ENCODE measurements at regions not wholly inside any gene's neighbourhood (a gene's known extent, or its start where the extent isn't known, plus 50 kb on each side); places are given as distances from the start of the nearest gene placed in this dataset.

DNA sequence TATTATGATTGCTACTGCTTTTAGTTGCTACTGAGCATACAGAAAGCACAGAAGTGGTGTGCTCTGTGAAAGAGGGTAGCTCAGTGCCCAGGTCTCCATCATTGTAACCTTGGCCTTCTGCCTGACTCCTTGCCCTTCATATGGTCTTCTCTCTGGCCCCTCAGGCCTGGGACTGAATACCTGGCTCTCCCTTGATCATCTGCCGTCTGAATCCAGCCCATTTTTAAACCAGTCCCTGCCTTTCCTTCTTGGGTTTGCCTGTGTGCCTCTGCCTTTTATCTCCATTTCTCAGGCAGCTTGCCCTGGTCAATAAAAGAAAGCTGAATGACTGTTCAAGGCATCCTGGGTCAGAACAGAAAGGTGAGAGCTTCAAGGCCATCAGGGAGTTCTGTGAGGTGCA lies 109.1 kb upstream of the ZNF438 start (continued):
- no peak for TF ChIP-seq POLR2A (IDR thresholded peaks at IDR 0.05; ENCODE audit: borderline replicate concordance, extremely low read depth, insufficient read depth, insufficient read length)

- peaks cover 6 to 14% of the 10 kb centered on the region in 2 experiments for H3K4me1 ChIP-seq (ENCODE audit: control insufficient read depth in 1 of 2, insufficient read depth in 2 of 2, low read length in 2 of 2)
- H3K9me2 ChIP-seq (ENCODE audit: insufficient read depth) = no peaks in the 10 kb centered on the region
- H3K4me2 ChIP-seq (ENCODE audit: low read length) = no peak overlapping the region
- intact Hi-C loops (cut with micrococcal nuclease) = no loop called here
- no peaks in the 10 kb centered on the region for H3K27me3 ChIP-seq (ENCODE audit: insufficient read depth, low read length)
- H3K4me3 ChIP-seq (replicated peaks in 1 of 2; ENCODE audit: low read depth in 1 of 2, low read length in 2 of 2) = no peak overlapping the region
- DNase-seq (ENCODE audit: low read depth, low spot score) = no peak
- POLR2A ChIA-PET = no interaction called here
- TF ChIP-seq FOSL1 (IDR thresholded peaks at IDR 0.05; ENCODE audit: low read depth) (no peak), SRF (IDR thresholded peaks at IDR 0.05; ENCODE audit: low read depth) (no peak), YY1 (IDR thresholded peaks at IDR 0.05; ENCODE audit: extremely low read depth, insufficient replicate concordance, low read depth, low read length) (no peak), RAD21 (IDR thresholded peaks at IDR 0.05; ENCODE audit: low read depth) (no peak)
- TF ChIP-seq, protein P1, sequence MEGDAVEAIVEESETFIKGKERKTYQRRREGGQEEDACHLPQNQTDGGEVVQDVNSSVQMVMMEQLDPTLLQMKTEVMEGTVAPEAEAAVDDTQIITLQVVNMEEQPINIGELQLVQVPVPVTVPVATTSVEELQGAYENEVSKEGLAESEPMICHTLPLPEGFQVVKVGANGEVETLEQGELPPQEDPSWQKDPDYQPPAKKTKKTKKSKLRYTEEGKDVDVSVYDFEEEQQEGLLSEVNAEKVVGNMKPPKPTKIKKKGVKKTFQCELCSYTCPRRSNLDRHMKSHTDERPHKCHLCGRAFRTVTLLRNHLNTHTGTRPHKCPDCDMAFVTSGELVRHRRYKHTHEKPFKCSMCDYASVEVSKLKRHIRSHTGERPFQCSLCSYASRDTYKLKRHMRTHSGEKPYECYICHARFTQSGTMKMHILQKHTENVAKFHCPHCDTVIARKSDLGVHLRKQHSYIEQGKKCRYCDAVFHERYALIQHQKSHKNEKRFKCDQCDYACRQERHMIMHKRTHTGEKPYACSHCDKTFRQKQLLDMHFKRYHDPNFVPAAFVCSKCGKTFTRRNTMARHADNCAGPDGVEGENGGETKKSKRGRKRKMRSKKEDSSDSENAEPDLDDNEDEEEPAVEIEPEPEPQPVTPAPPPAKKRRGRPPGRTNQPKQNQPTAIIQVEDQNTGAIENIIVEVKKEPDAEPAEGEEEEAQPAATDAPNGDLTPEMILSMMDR (IDR thresholded peaks at IDR 0.05 in 2 of 3, conservative IDR thresholded peaks at IDR 0.05 in 1 of 3; ENCODE audit: borderline replicate concordance in 1 of 3, insufficient read depth in 1 of 3, low read depth in 2 of 3, low read length in 2 of 3) = no peak
- RAD21 ChIA-PET (ENCODE audit: low non-redundant PET in 1 of 2, low total read pairs in 2 of 2, uncharacterized antibody in 2 of 2, unreplicated experiment in 2 of 2) = no interaction called here
- no peak overlapping the region for H3K27ac ChIP-seq (ENCODE audit: low read depth, low read length)
- ATAC-seq = no peak
- CTCF ChIA-PET = no interaction called here
- H3K9me3 ChIP-seq (ENCODE audit: control insufficient read depth in 1 of 2, insufficient read depth in 1 of 2, low read depth in 1 of 2, low read length in 2 of 2) = no peaks in the 10 kb centered on the region
- no peaks in the 10 kb centered on the region for H4K20me1 ChIP-seq (ENCODE audit: insufficient read depth)
- no peak overlapping the region for H3K9ac ChIP-seq (ENCODE audit: low read length)
- H3K36me3 ChIP-seq (ENCODE audit: control insufficient read depth in 1 of 2, insufficient read depth in 2 of 2, low read length in 2 of 2) = no peaks in the 10 kb centered on the region
- H2AFZ ChIP-seq (ENCODE audit: low read depth, low read length, poor library complexity, severe bottlenecking) = no peak overlapping the region
- BruUV-seq (replicated peaks) = no TSS peak
- no peaks in the 10 kb centered on the region for H3K79me2 ChIP-seq (ENCODE audit: insufficient read depth, low read length)
Observed at GRCh38 chr10:31142026-31142425, 110.4 kb upstream of the ZNF438 start.

DNA sequence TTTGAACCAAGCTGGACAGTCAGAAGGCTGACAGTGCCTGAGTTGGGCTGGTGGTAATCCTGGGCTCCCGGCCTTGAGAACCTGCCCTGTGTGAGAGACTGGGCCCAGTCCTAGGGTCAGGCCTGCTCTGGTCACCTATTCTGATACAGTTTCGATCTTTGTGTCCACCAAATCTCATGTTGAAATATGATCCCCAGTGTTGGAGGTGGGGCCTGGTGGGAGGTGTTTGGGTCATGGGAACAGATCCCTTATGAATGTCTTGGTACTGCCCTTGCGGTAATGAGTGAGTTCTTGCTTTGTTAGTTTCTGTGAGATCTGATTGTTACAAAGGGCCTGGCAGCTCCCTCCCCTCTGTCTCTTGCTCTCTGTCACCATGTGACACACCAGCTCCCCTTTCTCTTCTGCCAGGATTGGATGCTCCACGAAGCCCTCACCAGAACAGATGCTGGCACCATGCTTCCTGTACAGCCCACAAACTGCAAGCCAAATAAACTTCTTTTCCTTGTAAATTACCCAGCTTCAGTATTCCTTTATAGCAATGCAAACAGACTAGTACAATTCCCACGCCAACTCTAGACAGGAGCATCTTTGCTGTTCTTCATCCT lies 111.8 kb upstream of the ZNF438 start:
- ChIA-PET POLR2A (no interaction called here), CTCF (no interaction called here), RAD21 (ENCODE audit: low non-redundant PET in 1 of 2, low total read pairs in 2 of 2, uncharacterized antibody in 2 of 2, unreplicated experiment in 2 of 2) (no interaction called here)
- Histone ChIP-seq H2AFZ (ENCODE audit: low read depth, low read length, poor library complexity, severe bottlenecking) (no peak overlapping the region), H4K20me1 (ENCODE audit: insufficient read depth) (no peaks in the 10 kb centered on the region), H3K36me3 (ENCODE audit: control insufficient read depth in 1 of 2, insufficient read depth in 2 of 2, low read length in 2 of 2) (no peaks in the 10 kb centered on the region), H3K4me3 (replicated peaks in 1 of 2; ENCODE audit: low read depth in 1 of 2, low read length in 2 of 2) (no peak overlapping the region), H3K4me2 (ENCODE audit: low read length) (no peak overlapping the region), H3K27me3 (ENCODE audit: insufficient read depth, low read length) (no peaks in the 10 kb centered on the region), H3K9ac (ENCODE audit: low read length) (no peak overlapping the region), H3K9me3 (ENCODE audit: control insufficient read depth in 1 of 2, insufficient read depth in 1 of 2, low read depth in 1 of 2, low read length in 2 of 2) (no peaks in the 10 kb centered on the region), H3K79me2 (ENCODE audit: insufficient read depth, low read length) (no peaks in the 10 kb centered on the region), H3K27ac (ENCODE audit: low read depth, low read length) (no peak overlapping the region), H3K4me1 (ENCODE audit: control insufficient read depth in 1 of 2, insufficient read depth in 2 of 2, low read length in 2 of 2) (peaks cover 16 to 24% of the 10 kb centered on the region in 2 experiments), H3K9me2 (ENCODE audit: insufficient read depth) (no peaks in the 10 kb centered on the region)
- DNase-seq (ENCODE audit: low read depth, low spot score) = no peak
- BruUV-seq (replicated peaks) = no TSS peak
- ATAC-seq = no peak
- intact Hi-C loops (cut with micrococcal nuclease) = no loop called here
- TF ChIP-seq, protein P2, sequence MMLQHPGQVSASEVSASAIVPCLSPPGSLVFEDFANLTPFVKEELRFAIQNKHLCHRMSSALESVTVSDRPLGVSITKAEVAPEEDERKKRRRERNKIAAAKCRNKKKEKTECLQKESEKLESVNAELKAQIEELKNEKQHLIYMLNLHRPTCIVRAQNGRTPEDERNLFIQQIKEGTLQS (IDR thresholded peaks at IDR 0.05) = no peak
- no peak for TF ChIP-seq SRF (IDR thresholded peaks at IDR 0.05; ENCODE audit: low read depth)
- TF ChIP-seq ZNF274 (IDR thresholded peaks at IDR 0.05; ENCODE audit: low read depth, low read length) = no peak
- no peak for TF ChIP-seq MAX (IDR thresholded peaks at IDR 0.05)
- no peak for TF ChIP-seq TCF7L2 (IDR thresholded peaks at IDR 0.05; ENCODE audit: borderline replicate concordance, extremely low read depth, insufficient read depth, insufficient read length)
- no peak for TF ChIP-seq SP1 (IDR thresholded peaks at IDR 0.05; ENCODE audit: low read depth)
- TF ChIP-seq, protein P1 (IDR thresholded peaks at IDR 0.05 in 2 of 3, conservative IDR thresholded peaks at IDR 0.05 in 1 of 3; ENCODE audit: borderline replicate concordance in 1 of 3, insufficient read depth in 1 of 3, low read depth in 2 of 3, low read length in 2 of 3) = no peak
- no peak for TF ChIP-seq ELF1 (IDR thresholded peaks at IDR 0.05; ENCODE audit: borderline replicate concordance, low read depth)
- no peak for TF ChIP-seq SIN3A (IDR thresholded peaks at IDR 0.05; ENCODE audit: low read depth)
- no peak for TF ChIP-seq YY1 (IDR thresholded peaks at IDR 0.05; ENCODE audit: extremely low read depth, insufficient replicate concordance, low read depth, low read length)
- no peak for TF ChIP-seq EZH2 (IDR thresholded peaks at IDR 0.05)
